DND-41 (cell line): ENCODE measurements at regions not wholly inside any gene's neighbourhood (a gene's known extent, or its start where the extent isn't known, plus 50 kb on each side); places are given as distances from the start of the nearest gene placed in this dataset.

Experiments used
- CTCF ChIP-seq: IDR thresholded peaks from 2 replicates; pipeline ENCODE4 v1.5.1; 2012; ENCODE audit warnings: borderline replicate concordance, low read length, moderate library complexity, mild to moderate bottlenecking; ENCODE audit not compliant: poor library complexity, severe bottlenecking; ENCODE audit errors: extremely low read depth
- EZH2 ChIP-seq: IDR thresholded peaks from 3 replicates; pipeline ENCODE4 v1.6.1; 2012; ENCODE audit warnings: borderline replicate concordance, low read depth, mild to moderate bottlenecking, moderate library complexity, low read length, inconsistent platforms; ENCODE audit not compliant: severe bottlenecking

GRCh38 chr6:93654548-93654947, 235.2 kb upstream of the EPHA7 start:
- TF ChIP-seq EZH2 = no peak
- TF ChIP-seq CTCF = no peak
